GM19240 (cell line): ENCODE measurements at regions not wholly inside any gene's neighbourhood (a gene's known extent, or its start where the extent isn't known, plus 50 kb on each side); places are given as distances from the start of the nearest gene placed in this dataset.
"Not testable (repeated sequence)": the region's sequence is repeated elsewhere in the genome, so short reads cannot be mapped to it uniquely, and the experiment has no call there.

ENCODE experiments used
- DNase-seq: peaks from one replicate; pipeline ENCODE4 v3.0.0; 2011; ENCODE audit warnings: low spot score; ENCODE audit not compliant: insufficient read length

- DNase-seq = not testable (repeated sequence)
These were observed 145.2 kb upstream of the C1QTNF3 start for GRCh38 chr5:34188001-34188822.

- DNase-seq = not testable (repeated sequence)
These were observed 146.2 kb upstream of the C1QTNF3 start for GRCh38 chr5:34189246-34189645.

GRCh38 chr5:34189752-34190411 is 146.9 kb upstream of the C1QTNF3 start:
- DNase-seq = not testable (repeated sequence)

- DNase-seq = not testable (repeated sequence)
These were observed 147.5 kb upstream of the C1QTNF3 start for GRCh38 chr5:34190466-34190865.

- not testable (repeated sequence) for DNase-seq
These were observed 148.3 kb upstream of the C1QTNF3 start for GRCh38 chr5:34191279-34191744.

- not testable (repeated sequence) for DNase-seq
These were observed 149.3 kb upstream of the C1QTNF3 start for GRCh38 chr5:34192064-34192922.

- DNase-seq = not testable (repeated sequence)
These were observed 149.9 kb upstream of the C1QTNF3 start for GRCh38 chr5:34192923-34193262.

GRCh38 chr5:34193297-34193696 is 150.3 kb upstream of the C1QTNF3 start:
- DNase-seq = not testable (repeated sequence)

- DNase-seq = not testable (repeated sequence)
These were observed 150.8 kb upstream of the C1QTNF3 start for GRCh38 chr5:34193804-34194203.

GRCh38 chr5:34196091-34196490 is 153.1 kb upstream of the C1QTNF3 start:
- not testable (repeated sequence) for DNase-seq

GRCh38 chr5:34205347-34205746 is 162.3 kb upstream of the C1QTNF3 start:
- DNase-seq = not testable (repeated sequence)

GRCh38 chr5:34217386-34217785 is 174.4 kb upstream of the C1QTNF3 start:
- DNase-seq = not testable (repeated sequence)

GRCh38 chr5:34221329-34222073 is 178.5 kb upstream of the C1QTNF3 start:
- DNase-seq = not testable (repeated sequence)

GRCh38 chr5:34223158-34223557 is 180.1 kb upstream of the C1QTNF3 start:
- not testable (repeated sequence) for DNase-seq

GRCh38 chr5:34230402-34230801 is 187.4 kb upstream of the C1QTNF3 start:
- not testable (repeated sequence) for DNase-seq

GRCh38 chr5:34243802-34244201 is 200.8 kb upstream of the C1QTNF3 start:
- not testable (repeated sequence) for DNase-seq

- DNase-seq = not testable (repeated sequence)
These were observed 201.4 kb upstream of the C1QTNF3 start for GRCh38 chr5:34244281-34245031.

GRCh38 chr5:34245032-34245394 is 202.0 kb upstream of the C1QTNF3 start:
- not testable (repeated sequence) for DNase-seq

GRCh38 chr5:34245813-34246212 is 202.8 kb upstream of the C1QTNF3 start:
- not testable (repeated sequence) for DNase-seq

- not testable (repeated sequence) for DNase-seq
These were observed 215.6 kb upstream of the C1QTNF3 start for GRCh38 chr5:34258598-34258997.
